IgD-negative memory B cell (primary cell): ENCODE measurements at regions not wholly inside any gene's neighbourhood (a gene's known extent, or its start where the extent isn't known, plus 50 kb on each side); places are given as distances from the start of the nearest gene placed in this dataset.

Experiments used
- H3K27ac Mint-ChIP-seq, 3 donors: one replicate each; pipeline ENCODE4 v1.8.0; 2020 to 2022; ENCODE audit warnings: mild to moderate bottlenecking in 3 of 3, mixed read lengths in 3 of 3, moderate library complexity in 1 of 3
- H3K27me3 Mint-ChIP-seq: one replicate; pipeline ENCODE4 v1.8.0; 2021; ENCODE audit warnings: mixed read lengths
- H3K36me3 Mint-ChIP-seq: one replicate; pipeline ENCODE4 v1.8.0; 2020; ENCODE audit warnings: mild to moderate bottlenecking, mixed read lengths
- H3K4me1 Mint-ChIP-seq, 3 donors: one replicate each; pipeline ENCODE4 v1.8.0; 2020 to 2022; ENCODE audit warnings: mixed read lengths in 3 of 3, mild to moderate bottlenecking in 1 of 3
- H3K4me3 Mint-ChIP-seq, 4 donors: one replicate each; pipeline ENCODE4 v1.8.0; 2020 to 2022; ENCODE audit warnings: mild to moderate bottlenecking in 4 of 4, mixed read lengths in 4 of 4, moderate library complexity in 3 of 4
- H3K9me3 Mint-ChIP-seq, 3 donors: one replicate each; pipeline ENCODE4 v1.8.0; 2020 to 2021; ENCODE audit warnings: mixed read lengths in 3 of 3, mild to moderate bottlenecking in 1 of 3

DNA sequence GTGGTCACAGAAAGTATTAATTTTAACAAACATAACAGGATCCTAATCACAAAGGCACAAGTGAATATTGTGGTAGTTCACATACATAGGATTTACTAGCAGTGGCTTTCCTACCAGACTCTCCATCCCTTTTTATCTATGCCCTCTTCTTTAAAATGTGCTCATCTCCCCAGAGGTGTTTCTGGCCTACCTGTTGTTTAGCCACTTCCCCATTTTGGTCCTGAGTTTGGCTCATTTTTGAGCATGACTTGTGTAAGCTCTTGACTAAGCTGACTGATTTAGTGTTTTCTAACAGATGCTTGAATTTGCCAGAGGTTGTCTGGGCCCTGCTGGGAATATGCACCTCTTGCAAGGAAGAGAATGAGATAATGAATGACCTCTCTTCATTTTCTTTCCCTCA is 517.7 kb upstream of the CLINT1 start:
- Mint-ChIP-seq H3K4me1 (peaks cover 0 to 1% (median 0%) of the 10 kb centered on the region in 3 donors), H3K27me3 (no peaks in the 10 kb centered on the region), H3K9me3 (peaks cover 0 to 5% (median 3%) of the 10 kb centered on the region in 3 donors), H3K4me3 (no peak overlapping the region), H3K27ac (no peak overlapping the region), H3K36me3 (peaks cover 3% of the 10 kb centered on the region)

DNA sequence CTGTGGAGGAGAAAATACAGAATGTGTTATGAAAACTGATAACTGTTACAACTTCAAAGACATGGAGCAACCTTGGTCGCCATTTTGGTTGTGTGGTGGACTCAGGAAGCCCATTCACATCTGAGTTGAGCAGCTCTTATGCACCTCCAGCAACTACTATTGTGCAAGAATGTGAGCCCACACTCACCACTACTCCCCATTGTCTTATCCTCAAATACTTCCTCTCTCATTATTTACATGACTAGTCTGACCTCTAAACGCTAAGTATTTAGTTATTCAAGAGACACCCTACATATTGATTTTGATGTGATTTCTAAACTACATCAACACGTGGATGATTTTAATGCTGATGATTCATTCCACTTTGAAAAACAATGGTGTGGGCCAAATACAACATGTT is 516.6 kb upstream of the CLINT1 start:
- no peak overlapping the region for H3K4me3 Mint-ChIP-seq
- peaks cover 0 to 5% (median 3%) of the 10 kb centered on the region in 3 donors for H3K9me3 Mint-ChIP-seq
- H3K36me3 Mint-ChIP-seq: peaks cover 3% of the 10 kb centered on the region
- peaks cover 0 to 1% (median 0%) of the 10 kb centered on the region in 3 donors for H3K4me1 Mint-ChIP-seq
- H3K27ac Mint-ChIP-seq: no peak overlapping the region
- no peaks in the 10 kb centered on the region for H3K27me3 Mint-ChIP-seq

DNA sequence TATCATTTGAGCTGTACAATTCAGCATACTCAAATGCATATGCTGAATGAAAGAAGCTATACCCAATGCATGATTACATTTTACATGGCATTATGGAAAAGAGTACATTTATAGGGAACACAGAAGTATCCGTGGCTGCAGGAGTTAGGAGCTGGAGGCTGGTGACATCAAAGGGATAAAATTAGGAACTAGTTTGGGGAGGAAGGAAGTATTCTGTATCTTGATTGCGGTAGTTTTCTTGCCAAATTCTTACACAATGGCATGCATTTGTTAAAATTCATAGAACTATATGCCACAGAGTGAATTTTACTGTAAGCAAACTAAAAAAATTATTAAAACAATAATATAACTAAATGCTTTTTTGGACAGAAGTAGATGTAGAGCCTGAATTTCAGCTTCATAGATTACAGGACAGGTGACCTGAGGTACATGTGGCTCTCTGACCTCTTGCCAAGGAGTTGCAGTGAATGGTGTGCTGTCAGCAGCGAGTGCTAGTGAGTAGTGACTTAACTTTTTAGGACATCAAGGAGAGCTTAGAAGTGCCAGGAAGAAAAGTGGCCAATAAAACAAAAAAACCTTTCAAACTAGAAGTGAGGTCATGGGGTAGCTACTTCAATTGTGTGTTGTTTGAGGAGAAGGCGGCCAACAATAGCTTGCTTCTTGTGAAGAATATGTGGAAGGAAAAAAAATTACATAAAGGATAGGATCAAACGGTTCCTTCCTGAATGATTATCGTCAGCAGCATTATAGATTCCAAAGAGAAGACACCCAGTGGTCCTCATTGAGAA is 514.9 kb upstream of the CLINT1 start:
- Mint-ChIP-seq H3K4me3 (no peak overlapping the region), H3K9me3 (peaks cover 0 to 5% (median 3%) of the 10 kb centered on the region in 3 donors), H3K27ac (no peak overlapping the region), H3K36me3 (peaks cover 3% of the 10 kb centered on the region), H3K4me1 (peaks cover 0 to 1% (median 0%) of the 10 kb centered on the region in 3 donors), H3K27me3 (no peaks in the 10 kb centered on the region)

DNA sequence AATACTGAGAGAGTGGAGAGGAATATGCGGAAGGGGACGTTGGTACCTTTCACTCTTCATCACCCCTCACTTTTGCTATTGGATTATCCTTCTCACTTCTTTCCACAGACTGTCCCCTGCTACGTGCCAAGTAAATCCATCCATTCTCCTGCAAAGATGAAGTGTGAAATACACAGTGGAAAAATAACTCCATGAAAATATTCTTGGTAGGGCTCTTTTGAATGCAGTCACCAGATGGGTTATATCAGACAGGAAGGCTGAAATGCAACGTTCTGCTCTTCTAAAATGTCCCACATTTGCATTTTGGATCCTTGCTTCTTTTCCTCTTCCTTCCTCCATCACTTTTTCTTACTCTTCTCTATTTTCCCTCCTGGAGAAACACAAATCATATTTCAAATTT is 510.3 kb upstream of the CLINT1 start:
- Mint-ChIP-seq H3K27me3 (no peaks in the 10 kb centered on the region), H3K27ac (no peak overlapping the region), H3K4me3 (no peak overlapping the region), H3K9me3 (no peaks in the 10 kb centered on the region), H3K36me3 (peaks cover 3% of the 10 kb centered on the region), H3K4me1 (peaks cover 0 to 1% (median 0%) of the 10 kb centered on the region in 3 donors)

DNA sequence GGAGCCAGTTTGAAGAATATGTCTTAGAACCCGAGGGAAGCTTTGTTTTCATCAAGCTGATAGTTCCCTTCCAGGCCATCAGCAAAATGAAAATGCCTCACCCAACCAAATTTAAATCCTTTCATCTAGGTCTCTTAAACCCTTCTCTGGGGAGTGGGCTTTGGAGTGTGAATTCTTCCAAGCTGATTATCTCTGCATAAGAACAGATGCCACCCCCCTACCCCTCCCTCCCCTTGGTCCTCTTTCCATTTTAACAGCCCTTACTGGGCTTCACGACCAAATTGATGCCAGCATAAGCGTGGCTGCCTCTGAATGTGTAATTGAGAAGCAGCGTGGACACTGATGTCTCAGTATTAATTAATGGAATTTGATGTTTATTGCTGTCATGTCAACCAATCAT is 509.7 kb upstream of the CLINT1 start:
- Mint-ChIP-seq H3K4me3 (no peak overlapping the region), H3K4me1 (no peaks in the 10 kb centered on the region)

DNA sequence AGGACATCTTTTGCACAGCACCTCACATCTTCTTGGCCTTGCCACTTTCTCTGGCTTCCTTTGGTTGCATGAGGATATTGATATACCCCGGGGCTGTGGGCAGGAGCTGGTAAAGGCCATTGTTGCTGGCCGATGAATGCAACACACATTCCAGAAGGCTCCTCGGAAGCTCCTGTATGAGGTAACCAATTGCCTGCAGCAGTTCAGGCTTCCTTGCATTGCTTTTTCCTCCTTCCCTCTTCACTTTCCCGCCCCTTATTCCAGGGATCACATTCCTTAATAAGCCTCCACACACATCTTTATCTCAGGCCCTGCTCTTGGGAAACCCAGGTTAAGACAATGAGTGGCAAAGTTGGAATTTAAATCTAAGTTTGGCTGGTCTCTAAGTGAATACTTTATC is 505.4 kb upstream of the CLINT1 start:
- H3K27ac Mint-ChIP-seq: no peak overlapping the region
- H3K4me1 Mint-ChIP-seq: no peaks in the 10 kb centered on the region
- H3K27me3 Mint-ChIP-seq: no peaks in the 10 kb centered on the region
- peaks cover 3% of the 10 kb centered on the region for H3K36me3 Mint-ChIP-seq
- no peaks in the 10 kb centered on the region for H3K9me3 Mint-ChIP-seq
- H3K4me3 Mint-ChIP-seq: no peak overlapping the region

More for the DNA sequence above, 509.7 kb upstream of the CLINT1 start:
- H3K36me3 Mint-ChIP-seq: peaks cover 3% of the 10 kb centered on the region
- H3K27ac Mint-ChIP-seq: no peak overlapping the region
- no peaks in the 10 kb centered on the region for H3K27me3 Mint-ChIP-seq
- no peaks in the 10 kb centered on the region for H3K9me3 Mint-ChIP-seq

DNA sequence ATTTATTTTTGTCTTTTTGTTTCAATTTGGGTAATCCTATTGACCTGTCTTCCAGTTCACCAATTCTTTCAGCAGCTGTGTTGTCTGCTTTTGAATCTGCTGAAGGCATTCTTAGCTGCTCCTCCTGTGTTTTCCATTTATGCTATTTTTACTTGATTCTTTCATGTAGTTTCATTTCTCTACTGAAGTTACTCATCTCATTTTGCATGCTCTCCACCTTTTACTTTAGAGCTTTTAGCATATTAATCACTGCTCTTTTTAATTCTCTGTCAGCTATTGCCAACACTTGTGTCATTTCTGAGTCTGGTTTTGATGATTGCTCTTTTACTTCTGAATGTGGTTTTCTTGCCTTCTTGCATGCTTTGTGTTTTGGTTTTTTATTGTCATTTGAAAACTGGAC is 496.0 kb upstream of the CLINT1 start:
- Mint-ChIP-seq H3K9me3 (peaks cover 2 to 14% (median 3%) of the 10 kb centered on the region in 3 donors), H3K4me3 (peak overlapping the region in 1 of 4 donors; percentile 45), H3K27ac (no peak overlapping the region), H3K36me3 (peaks cover 2% of the 10 kb centered on the region), H3K27me3 (no peaks in the 10 kb centered on the region), H3K4me1 (peaks cover 0 to 3% (median 1%) of the 10 kb centered on the region in 3 donors)

DNA sequence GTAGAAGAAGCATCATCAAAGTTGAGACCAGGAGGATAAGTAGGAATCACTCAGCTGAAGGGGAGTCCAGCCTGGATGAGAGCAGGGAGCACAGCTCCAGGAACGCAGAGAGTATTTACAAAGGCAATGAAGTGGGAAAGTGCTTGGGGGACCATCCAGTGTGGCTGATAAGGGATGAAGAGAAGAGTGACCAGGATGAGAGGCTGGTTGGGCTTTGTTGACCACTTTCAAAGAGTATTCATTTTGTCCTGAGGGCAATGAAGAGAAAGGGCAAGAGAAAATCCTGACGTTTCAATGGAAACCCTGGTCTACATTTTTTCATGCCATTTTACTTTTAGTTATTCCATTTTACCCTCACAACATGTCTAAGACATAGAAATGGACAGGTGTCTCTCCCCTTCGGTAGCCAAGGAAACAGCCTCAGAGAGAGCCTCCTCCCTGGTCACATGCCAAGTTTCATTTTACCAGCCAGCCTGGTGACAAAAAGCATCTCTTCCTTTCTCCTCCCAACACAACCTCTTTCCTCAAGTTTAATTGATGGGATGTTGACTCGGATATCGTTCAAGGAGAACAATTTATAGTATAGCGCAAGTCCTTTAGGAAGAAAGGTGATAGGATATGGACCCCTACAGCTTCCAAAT is 492.7 kb upstream of the CLINT1 start:
- H3K27me3 Mint-ChIP-seq: no peaks in the 10 kb centered on the region
- peaks cover 0 to 3% (median 1%) of the 10 kb centered on the region in 3 donors for H3K4me1 Mint-ChIP-seq
- no peaks in the 10 kb centered on the region for H3K36me3 Mint-ChIP-seq
- H3K27ac Mint-ChIP-seq: no peak overlapping the region
- no peak overlapping the region for H3K4me3 Mint-ChIP-seq
- peaks cover 2 to 14% (median 5%) of the 10 kb centered on the region in 3 donors for H3K9me3 Mint-ChIP-seq

DNA sequence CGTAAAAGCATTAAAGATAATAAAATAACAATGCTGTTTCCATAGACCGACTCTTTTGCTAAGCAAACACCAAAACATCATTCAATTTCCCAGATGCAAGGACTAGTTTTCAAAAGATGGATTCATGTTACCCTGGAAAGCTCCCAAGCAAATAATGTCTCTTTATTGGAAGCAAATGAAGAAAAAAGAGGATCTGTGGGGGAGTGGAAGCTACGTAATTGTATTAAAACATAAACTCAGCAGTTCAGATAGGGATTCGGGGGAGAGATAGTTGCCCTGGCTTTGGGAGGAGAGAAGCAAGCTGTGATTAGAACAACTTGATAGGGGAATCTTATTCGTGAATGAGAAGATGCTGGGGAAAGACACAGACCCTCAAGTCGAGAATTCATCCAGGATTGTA is 491.0 kb upstream of the CLINT1 start:
- Mint-ChIP-seq H3K27ac (no peak overlapping the region), H3K27me3 (no peaks in the 10 kb centered on the region), H3K36me3 (no peaks in the 10 kb centered on the region), H3K9me3 (peaks cover under 1 to 18% (median 5%) of the 10 kb centered on the region in 3 donors), H3K4me1 (peaks cover 0 to under 1% (median 0%) of the 10 kb centered on the region in 3 donors), H3K4me3 (no peak overlapping the region)

DNA sequence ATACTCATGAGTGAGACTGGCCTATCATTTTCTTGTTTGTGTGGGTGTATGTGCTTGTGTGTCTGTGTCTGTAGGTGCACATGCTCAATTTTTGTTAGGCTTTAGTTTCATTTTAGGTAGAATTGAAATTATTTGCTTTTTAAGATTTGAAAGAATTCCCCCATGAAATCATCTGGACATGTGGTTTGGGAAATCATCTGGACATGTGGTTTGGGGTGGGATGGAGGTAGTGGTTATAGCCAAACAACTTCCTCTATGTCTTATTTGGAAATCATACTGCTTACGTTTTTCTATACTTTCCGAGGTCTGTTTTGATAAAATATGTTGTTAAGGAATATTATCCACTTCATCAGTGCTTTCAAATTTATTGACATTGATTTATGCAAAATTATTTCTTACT is 485.4 kb upstream of the CLINT1 start:
- H3K27me3 Mint-ChIP-seq: no peaks in the 10 kb centered on the region
- H3K4me3 Mint-ChIP-seq: no peak overlapping the region
- peaks cover 5% of the 10 kb centered on the region for H3K36me3 Mint-ChIP-seq
- peaks cover 6 to 7% (median 7%) of the 10 kb centered on the region in 3 donors for H3K9me3 Mint-ChIP-seq
- H3K4me1 Mint-ChIP-seq: no peaks in the 10 kb centered on the region
- no peak overlapping the region for H3K27ac Mint-ChIP-seq

DNA sequence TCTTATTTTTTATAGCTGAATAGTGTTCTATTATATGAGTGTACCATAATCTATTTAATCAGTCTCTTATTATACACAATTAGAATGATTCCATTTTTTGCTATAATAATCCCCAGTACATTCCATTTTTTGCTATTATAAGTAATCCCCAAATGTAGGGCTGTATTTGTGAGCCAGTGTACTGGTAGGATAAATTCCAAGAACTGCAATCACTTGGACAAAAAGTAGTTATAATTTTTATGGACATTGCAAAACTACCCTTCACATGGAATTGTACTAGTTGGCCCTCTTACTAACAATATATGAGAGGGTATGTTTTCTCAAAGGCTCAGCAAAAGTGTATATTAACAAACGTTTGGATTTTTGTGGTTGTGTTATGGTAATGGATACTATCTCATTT is 481.7 kb upstream of the CLINT1 start:
- H3K36me3 Mint-ChIP-seq: peaks cover 8% of the 10 kb centered on the region
- H3K27me3 Mint-ChIP-seq: no peaks in the 10 kb centered on the region
- peaks cover 7 to 13% (median 10%) of the 10 kb centered on the region in 3 donors for H3K9me3 Mint-ChIP-seq

DNA sequence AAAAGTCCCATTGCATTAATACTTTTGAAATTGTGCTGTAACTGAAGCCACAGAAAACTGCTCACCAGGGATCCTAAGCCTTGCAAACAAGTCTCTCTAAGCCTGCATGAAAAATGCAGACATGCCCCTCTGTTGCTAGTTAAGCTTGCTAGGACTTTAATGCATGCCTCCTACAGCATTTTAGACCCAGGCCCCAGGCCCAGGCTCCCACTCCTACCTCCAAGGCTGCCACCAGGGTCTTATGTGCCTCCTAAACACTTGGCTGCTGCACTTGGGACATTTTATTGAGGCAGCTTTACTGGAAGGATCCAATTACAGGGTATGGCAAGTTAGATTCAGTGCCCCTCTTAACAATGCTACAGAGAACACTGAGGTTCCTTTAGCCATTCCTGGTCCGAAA is 467.3 kb upstream of the CLINT1 start:
- Mint-ChIP-seq H3K27me3 (no peaks in the 10 kb centered on the region), H3K4me1 (no peaks in the 10 kb centered on the region), H3K36me3 (peaks cover 2% of the 10 kb centered on the region), H3K9me3 (peaks cover 0 to 16% (median 8%) of the 10 kb centered on the region in 3 donors), H3K27ac (no peak overlapping the region), H3K4me3 (no peak overlapping the region)

More for the DNA sequence above, 481.7 kb upstream of the CLINT1 start:
- Mint-ChIP-seq H3K4me1 (no peaks in the 10 kb centered on the region), H3K27ac (no peak overlapping the region), H3K4me3 (no peak overlapping the region)

DNA sequence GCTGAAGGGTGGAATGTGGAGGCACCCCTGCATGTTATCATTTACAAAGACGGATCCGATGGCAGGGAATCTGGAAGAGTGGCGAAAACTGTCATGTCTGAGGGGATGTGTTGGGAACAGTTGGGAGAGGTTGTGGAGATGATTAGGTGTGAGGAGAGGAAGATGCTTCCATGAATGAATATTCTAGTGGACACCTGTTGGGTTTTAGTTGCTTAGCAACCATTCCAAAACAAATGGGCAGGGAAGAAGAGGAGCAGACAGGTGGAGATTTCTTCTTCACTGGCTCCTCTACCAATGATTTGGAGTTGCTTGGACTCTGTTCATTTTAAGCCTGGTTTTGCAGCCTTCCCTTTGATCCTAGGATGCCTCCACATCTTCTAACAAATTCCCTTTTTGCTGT is 465.3 kb upstream of the CLINT1 start:
- Mint-ChIP-seq H3K27ac (no peak overlapping the region), H3K36me3 (peaks cover 2% of the 10 kb centered on the region), H3K27me3 (no peaks in the 10 kb centered on the region), H3K4me1 (no peaks in the 10 kb centered on the region), H3K9me3 (peaks cover 0 to 4% (median 3%) of the 10 kb centered on the region in 3 donors), H3K4me3 (no peak overlapping the region)

DNA sequence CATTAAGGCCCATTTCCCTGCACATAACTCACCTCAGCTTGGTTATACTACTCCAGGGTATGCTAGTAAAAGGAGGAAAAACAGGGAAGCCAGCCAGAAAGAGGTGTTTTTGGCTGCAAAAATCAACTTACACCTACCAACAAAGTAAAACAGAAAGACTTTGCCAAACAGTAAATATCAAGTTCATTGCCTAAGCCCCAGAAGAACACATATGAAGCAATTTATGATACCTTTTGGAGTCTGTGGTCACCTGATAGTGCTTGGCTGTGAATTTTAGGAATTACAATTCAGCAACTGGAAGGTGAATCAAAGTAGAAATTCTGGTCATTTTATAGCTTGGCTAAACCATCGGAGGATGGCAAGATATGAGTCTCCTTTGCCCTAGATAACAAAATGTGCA is 463.7 kb upstream of the CLINT1 start:
- Mint-ChIP-seq H3K4me3 (no peak overlapping the region), H3K27ac (no peak overlapping the region)

DNA sequence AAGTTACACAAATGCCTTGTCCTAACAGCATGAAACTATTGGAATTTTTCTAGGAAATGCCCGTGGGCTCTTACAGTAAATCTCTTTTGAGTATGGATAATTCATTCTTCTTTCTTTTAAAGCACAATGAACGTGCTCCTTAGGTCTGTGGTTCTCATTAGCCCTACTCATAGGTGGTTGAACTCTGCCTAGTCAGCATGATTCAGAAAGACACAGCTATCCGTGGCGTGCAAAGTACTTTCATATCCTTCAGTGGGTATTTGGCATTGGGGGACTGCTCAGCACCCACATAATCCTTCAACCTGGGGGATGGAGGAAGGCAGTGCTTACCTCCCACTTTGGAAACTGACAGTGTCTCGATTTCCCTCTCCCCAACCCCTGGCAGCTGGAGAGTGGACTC is 462.0 kb upstream of the CLINT1 start:
- no peaks in the 10 kb centered on the region for H3K27me3 Mint-ChIP-seq
- H3K36me3 Mint-ChIP-seq: no peaks in the 10 kb centered on the region
- no peak overlapping the region for H3K4me3 Mint-ChIP-seq
- no peak overlapping the region for H3K27ac Mint-ChIP-seq
- H3K4me1 Mint-ChIP-seq: no peaks in the 10 kb centered on the region
- H3K9me3 Mint-ChIP-seq: peaks cover 0 to 2% (median 0%) of the 10 kb centered on the region in 3 donors

More for the DNA sequence above, 463.7 kb upstream of the CLINT1 start:
- peaks cover 0 to 2% (median 0%) of the 10 kb centered on the region in 3 donors for H3K9me3 Mint-ChIP-seq
- H3K4me1 Mint-ChIP-seq: no peaks in the 10 kb centered on the region
- no peaks in the 10 kb centered on the region for H3K36me3 Mint-ChIP-seq
- H3K27me3 Mint-ChIP-seq: no peaks in the 10 kb centered on the region
